ENCODE measurements at regions not wholly inside any gene's neighbourhood (a gene's known extent, or its start where the extent isn't known, plus 50 kb on each side); places are given as distances from the start of the nearest gene placed in this dataset.
A peak's percentile ranks its signal among the peaks of the same experiment; 100 is the strongest.

DNA sequence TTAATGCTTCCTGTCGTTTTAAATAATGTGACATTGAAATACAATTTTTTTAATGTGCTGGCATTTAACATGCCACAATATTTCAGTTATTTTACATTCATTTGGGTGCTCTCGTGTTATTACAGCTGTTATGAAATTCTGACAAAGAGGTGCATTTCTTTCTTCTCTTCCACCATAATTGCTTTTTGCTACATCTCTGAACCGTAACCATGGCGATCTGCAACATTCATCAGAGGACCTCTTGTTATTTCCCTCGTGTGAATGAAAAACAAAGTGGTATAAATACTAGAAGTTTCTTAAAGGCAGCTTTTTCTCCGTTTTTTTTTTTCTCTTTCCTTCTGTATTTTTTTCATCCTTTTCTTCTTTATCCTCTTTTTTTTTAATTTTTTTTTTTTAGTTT lies 316.4 kb downstream of the MCTP2 start:
- no peaks in the 10 kb centered on the region for H3K36me3 Mint-ChIP-seq (ENCODE audit: low read depth)
- TF ChIP-seq, protein P1, sequence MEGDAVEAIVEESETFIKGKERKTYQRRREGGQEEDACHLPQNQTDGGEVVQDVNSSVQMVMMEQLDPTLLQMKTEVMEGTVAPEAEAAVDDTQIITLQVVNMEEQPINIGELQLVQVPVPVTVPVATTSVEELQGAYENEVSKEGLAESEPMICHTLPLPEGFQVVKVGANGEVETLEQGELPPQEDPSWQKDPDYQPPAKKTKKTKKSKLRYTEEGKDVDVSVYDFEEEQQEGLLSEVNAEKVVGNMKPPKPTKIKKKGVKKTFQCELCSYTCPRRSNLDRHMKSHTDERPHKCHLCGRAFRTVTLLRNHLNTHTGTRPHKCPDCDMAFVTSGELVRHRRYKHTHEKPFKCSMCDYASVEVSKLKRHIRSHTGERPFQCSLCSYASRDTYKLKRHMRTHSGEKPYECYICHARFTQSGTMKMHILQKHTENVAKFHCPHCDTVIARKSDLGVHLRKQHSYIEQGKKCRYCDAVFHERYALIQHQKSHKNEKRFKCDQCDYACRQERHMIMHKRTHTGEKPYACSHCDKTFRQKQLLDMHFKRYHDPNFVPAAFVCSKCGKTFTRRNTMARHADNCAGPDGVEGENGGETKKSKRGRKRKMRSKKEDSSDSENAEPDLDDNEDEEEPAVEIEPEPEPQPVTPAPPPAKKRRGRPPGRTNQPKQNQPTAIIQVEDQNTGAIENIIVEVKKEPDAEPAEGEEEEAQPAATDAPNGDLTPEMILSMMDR (IDR thresholded peaks at IDR 0.05), result no peak
- ATAC-seq, result no peak
- intact Hi-C loops (cut with micrococcal nuclease), result no loop called here
- POLR2A ChIA-PET, result no interaction called here
- H3K9me3 Mint-ChIP-seq, result no peaks in the 10 kb centered on the region
- no peak overlapping the region for H3K27ac Mint-ChIP-seq
- DNase-seq, result no peak
- peaks cover 10% of the 10 kb centered on the region for H3K27me3 Mint-ChIP-seq
- H3K4me3 Mint-ChIP-seq, result no peak overlapping the region
- CTCF ChIA-PET, result interaction anchor here (1.2 to 1.8 kb wide), 2 partner anchors 9 to 22 kb away, joined by 3 to 6 read pairs; no protein-coding TSS in a partner anchor
- no peaks in the 10 kb centered on the region for H3K4me1 Mint-ChIP-seq (ENCODE audit: low read depth)

DNA sequence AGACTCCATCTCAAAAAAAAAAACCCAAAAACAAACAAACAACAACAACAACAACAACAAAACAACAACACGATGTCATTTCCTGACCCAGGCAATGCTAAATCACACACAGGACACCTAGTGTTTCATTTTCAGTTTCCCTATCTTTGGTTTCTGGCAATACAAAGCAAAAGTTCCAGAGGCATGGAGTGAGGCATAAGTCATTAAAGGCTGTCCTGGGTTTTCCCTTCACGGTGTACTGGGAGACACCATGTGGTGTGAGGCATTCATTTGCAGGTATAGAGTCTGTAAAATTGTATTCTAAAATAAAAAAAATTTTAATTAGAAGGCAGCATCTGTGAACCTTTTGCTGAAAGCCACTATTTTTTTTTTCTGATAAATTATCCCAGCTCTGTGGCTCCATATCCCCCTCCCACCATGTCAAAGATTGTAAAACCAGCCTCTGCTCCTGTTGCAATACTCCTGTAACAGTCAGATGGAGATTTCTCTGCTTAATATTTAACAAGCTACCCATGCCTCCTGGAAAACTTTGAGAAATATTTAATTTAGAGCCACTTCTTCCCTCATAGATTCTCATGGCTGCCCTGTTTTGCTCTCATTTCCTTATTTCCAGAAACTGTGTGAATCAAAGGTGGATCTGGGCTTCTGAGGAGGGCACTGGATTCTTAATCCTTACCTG lies 324.6 kb downstream of the MCTP2 start:
- no peaks in the 10 kb centered on the region for H3K36me3 Mint-ChIP-seq (ENCODE audit: low read depth)
- ChIA-PET CTCF (no interaction called here), POLR2A (no interaction called here)
- no peak overlapping the region for H3K27ac Mint-ChIP-seq
- H3K4me3 Mint-ChIP-seq, result no peak overlapping the region
- intact Hi-C loops (cut with micrococcal nuclease), result no loop called here
- DNase-seq (no peak), ATAC-seq (no peak)
- peaks cover 8% of the 10 kb centered on the region for H3K27me3 Mint-ChIP-seq
- TF ChIP-seq, protein P1 (IDR thresholded peaks at IDR 0.05), result no peak
- H3K9me3 Mint-ChIP-seq, result no peaks in the 10 kb centered on the region
- no peaks in the 10 kb centered on the region for H3K4me1 Mint-ChIP-seq (ENCODE audit: low read depth)

DNA sequence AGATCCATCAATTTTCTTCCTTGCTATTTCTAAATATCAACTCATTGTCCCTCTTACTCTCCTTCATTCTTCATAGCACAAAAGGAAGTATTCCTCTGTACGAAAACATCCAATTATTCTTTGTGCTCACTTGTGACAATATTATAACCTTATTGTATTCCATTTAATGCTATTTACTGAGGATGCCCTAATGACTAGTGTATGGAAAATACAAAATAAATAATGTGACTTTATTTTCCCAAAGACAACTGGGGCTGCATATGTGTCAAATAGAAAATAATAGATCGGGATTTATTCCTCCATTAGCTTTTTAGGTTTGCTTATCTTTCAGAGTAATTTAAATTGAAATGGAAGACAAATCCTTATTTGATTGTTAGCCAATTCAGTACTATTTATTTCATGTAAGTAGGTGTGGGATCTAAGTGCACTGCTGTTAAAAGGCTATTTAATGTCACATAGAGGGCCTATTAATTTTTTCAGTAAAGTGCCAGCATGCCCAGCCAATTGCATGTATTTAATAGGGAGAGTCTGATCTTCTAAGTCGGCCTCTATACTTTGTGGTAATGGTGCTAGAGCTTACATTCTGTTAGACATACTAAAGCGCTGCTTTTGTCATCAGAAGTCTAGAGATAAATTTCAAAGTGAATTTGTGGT lies 329.8 kb downstream of the MCTP2 start:
- TF ChIP-seq, protein P1 (IDR thresholded peaks at IDR 0.05), result no peak
- Mint-ChIP-seq H3K9me3 (peaks cover 6% of the 10 kb centered on the region), H3K4me3 (no peak overlapping the region), H3K36me3 (ENCODE audit: low read depth) (no peaks in the 10 kb centered on the region), H3K27me3 (peaks cover 3% of the 10 kb centered on the region), H3K27ac (no peak overlapping the region), H3K4me1 (ENCODE audit: low read depth) (no peaks in the 10 kb centered on the region)
- intact Hi-C loops (cut with micrococcal nuclease), result no loop called here
- POLR2A ChIA-PET, result no interaction called here
- CTCF ChIA-PET, result no interaction called here
- DNase-seq, result no peak
- no peak for ATAC-seq

DNA sequence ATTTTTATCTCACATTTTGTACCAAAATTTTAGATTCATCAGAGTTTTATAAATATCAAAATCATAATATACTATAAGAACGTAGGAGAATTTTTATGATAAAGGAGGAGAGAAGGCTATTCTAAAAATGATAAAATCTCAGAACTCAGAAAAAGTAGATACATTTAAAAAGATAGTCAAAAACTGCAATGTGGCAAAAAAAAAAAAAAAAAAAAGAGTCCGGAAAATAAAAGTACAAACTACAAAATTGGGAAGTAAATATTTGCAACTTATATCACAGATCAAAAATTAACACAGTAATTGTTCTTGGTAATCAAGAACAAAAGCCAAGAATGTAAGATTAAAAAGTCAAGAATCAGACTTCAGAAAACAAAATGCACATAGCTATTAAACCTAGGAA lies 332.1 kb downstream of the MCTP2 start:
- DNase-seq, result no peak
- no peak for ATAC-seq
- intact Hi-C loops (cut with micrococcal nuclease), result no loop called here
- Mint-ChIP-seq H3K9me3 (peaks cover 6% of the 10 kb centered on the region), H3K27ac (no peak overlapping the region), H3K36me3 (ENCODE audit: low read depth) (no peaks in the 10 kb centered on the region), H3K4me1 (ENCODE audit: low read depth) (no peaks in the 10 kb centered on the region), H3K27me3 (peaks cover 6% of the 10 kb centered on the region), H3K4me3 (no peak overlapping the region)
- TF ChIP-seq, protein P1 (IDR thresholded peaks at IDR 0.05), result no peak
- ChIA-PET CTCF (no interaction called here), POLR2A (no interaction called here)

DNA sequence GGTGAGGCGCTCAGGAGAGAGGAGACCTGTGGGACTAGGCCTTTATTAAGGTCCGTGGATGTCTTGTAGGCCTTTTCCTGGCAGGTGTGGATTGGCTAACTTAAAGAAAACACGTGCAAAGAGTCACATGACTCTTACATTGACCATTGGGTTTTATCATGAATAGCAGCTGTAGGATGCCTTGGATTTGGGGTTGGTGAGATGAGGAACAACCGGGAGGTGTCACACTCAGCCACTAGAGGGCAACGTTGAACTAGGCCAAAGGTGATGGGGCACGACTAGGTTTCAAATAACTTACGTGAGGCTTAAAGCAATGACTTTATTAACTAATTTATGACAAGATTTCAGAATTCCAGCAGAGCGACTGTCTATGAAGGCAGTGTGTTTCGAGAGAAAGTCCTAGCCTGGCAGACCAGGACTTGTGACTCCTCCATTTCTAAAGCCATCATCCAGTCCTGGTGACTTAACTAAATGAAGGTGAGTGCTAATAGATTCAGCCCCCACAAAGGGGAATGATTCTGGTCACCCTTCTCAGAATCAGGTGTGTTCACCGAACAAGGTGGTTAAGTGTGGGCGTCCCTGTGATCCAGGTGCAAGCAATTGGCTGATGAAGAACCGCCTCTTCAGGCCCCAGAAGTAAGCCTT lies 345.6 kb downstream of the MCTP2 start:
- H3K27me3 Mint-ChIP-seq, result peaks cover 52% of the 10 kb centered on the region
- H3K9me3 Mint-ChIP-seq, result no peaks in the 10 kb centered on the region
- TF ChIP-seq, protein P1 (IDR thresholded peaks at IDR 0.05), result peak; percentile 85
- H3K4me1 Mint-ChIP-seq (ENCODE audit: low read depth), result no peaks in the 10 kb centered on the region
- no peak overlapping the region for H3K27ac Mint-ChIP-seq
- ChIA-PET CTCF (interaction anchor here (0.7 to 1.6 kb wide), 2 partner anchors 9 to 18 kb away, joined by 3 to 6 read pairs; no protein-coding TSS in a partner anchor), POLR2A (no interaction called here)
- intact Hi-C loops (cut with micrococcal nuclease), result no loop called here
- DNase-seq (peak; percentile 65), ATAC-seq (no peak)
- no peaks in the 10 kb centered on the region for H3K36me3 Mint-ChIP-seq (ENCODE audit: low read depth)
- H3K4me3 Mint-ChIP-seq, result no peak overlapping the region

Measured in activated CD8-positive, alpha-beta T cell treated with anti-CD3 and anti-CD28 coated beads for 36 hours (primary cell).